ENCODE measurements at regions not wholly inside any gene's neighbourhood (a gene's known extent, or its start where the extent isn't known, plus 50 kb on each side); places are given as distances from the start of the nearest gene placed in this dataset.

- TF ChIP-seq POLR2A (IDR thresholded peaks at IDR 0.05; ENCODE audit: low read length), result no peak
- no peak for TF ChIP-seq GATA1 (IDR thresholded peaks at IDR 0.05; ENCODE audit: low read depth, low read length)
Measured at GRCh38 chr21:15443740-15444117, 286.1 kb upstream of the USP25 start.

Data from erythroblast (primary cell).